HEK293T (cell line): ENCODE measurements at regions not wholly inside any gene's neighbourhood (a gene's known extent, or its start where the extent isn't known, plus 50 kb on each side); places are given as distances from the start of the nearest gene placed in this dataset.

Experiments used
- CTCF ChIA-PET: fragments of 350-600 bp; formaldehyde crosslinking; extraction: SDS; loops from one replicate; lab custom pipeline; 2021; ENCODE audit warnings: antibody characterized with exemption, inconsistent platforms; lab: Yijun Ruan, JAX
- POLR2A ChIA-PET: fragments of 350-600 bp; formaldehyde crosslinking; extraction: SDS; loops from one replicate; lab custom pipeline; 2020; ENCODE audit warnings: antibody characterized with exemption, inconsistent platforms; lab: Yijun Ruan, JAX
- DNase-seq: peaks from one replicate; pipeline ENCODE4 v3.0.0; 2012; ENCODE audit warnings: mixed read lengths; ENCODE audit errors: extremely low spot score
- ARNT ChIP-seq: fragments of 450-650 bp; IDR thresholded peaks from 2 replicates; pipeline ENCODE4 v1.6.1; 2017; ENCODE audit warnings: mild to moderate bottlenecking
- BHLHE40 ChIP-seq: fragments of 450-650 bp; IDR thresholded peaks from 2 replicates; pipeline ENCODE4 v1.6.1; 2016; ENCODE audit warnings: mild to moderate bottlenecking, moderate library complexity, borderline replicate concordance
- CTBP1 ChIP-seq: fragments of 450-650 bp; IDR thresholded peaks from 2 replicates; pipeline ENCODE4 v1.6.1; 2016; ENCODE audit warnings: borderline replicate concordance
- ELF4 ChIP-seq: fragments of 450-650 bp; IDR thresholded peaks from 2 replicates; pipeline ENCODE4 v1.6.1; 2017; ENCODE audit warnings: antibody characterized with exemption
- FOXA1 ChIP-seq: fragments of 450-650 bp; IDR thresholded peaks from 2 replicates; pipeline ENCODE4 v1.6.1; 2016; ENCODE audit warnings: mild to moderate bottlenecking
- FOXK2 ChIP-seq: fragments of 450-650 bp; IDR thresholded peaks from 2 replicates; pipeline ENCODE4 v1.6.1; 2016; ENCODE audit warnings: mild to moderate bottlenecking
- FOXM1 ChIP-seq: fragments of 450-650 bp; IDR thresholded peaks from 2 replicates; pipeline ENCODE4 v1.6.1; 2017; ENCODE audit warnings: mild to moderate bottlenecking, borderline replicate concordance
- HDGF ChIP-seq: fragments of 450-650 bp; IDR thresholded peaks from 2 replicates; pipeline ENCODE4 v1.6.1; 2017; ENCODE audit warnings: antibody characterized with exemption, borderline replicate concordance
- L3MBTL2 ChIP-seq: fragments of 450-650 bp; conservative IDR thresholded peaks from 2 replicates; pipeline ENCODE4 v1.6.1; 2016; ENCODE audit warnings: mild to moderate bottlenecking
- LEF1 ChIP-seq: fragments of 450-650 bp; IDR thresholded peaks from 2 replicates; pipeline ENCODE4 v1.6.1; 2017; ENCODE audit warnings: mild to moderate bottlenecking, borderline replicate concordance
- NFRKB ChIP-seq: fragments of 450-650 bp; IDR thresholded peaks from 2 replicates; pipeline ENCODE4 v1.6.1; 2016; ENCODE audit warnings: mild to moderate bottlenecking, moderate library complexity
- PKNOX1 ChIP-seq: fragments of 450-650 bp; IDR thresholded peaks from 2 replicates; pipeline ENCODE4 v1.6.1; 2016
- SP1 ChIP-seq: fragments of 450-650 bp; IDR thresholded peaks from 2 replicates; pipeline ENCODE4 v1.6.1; 2017
- SUZ12 ChIP-seq: fragments of 450-650 bp; IDR thresholded peaks from 2 replicates; pipeline ENCODE4 v1.6.1; 2016; ENCODE audit warnings: mild to moderate bottlenecking
- TARDBP ChIP-seq: fragments of 450-650 bp; IDR thresholded peaks from 2 replicates; pipeline ENCODE4 v1.6.1; 2016
- ZNF384 ChIP-seq: fragments of 450-650 bp; IDR thresholded peaks from 2 replicates; pipeline ENCODE4 v1.6.1; 2016

DNA sequence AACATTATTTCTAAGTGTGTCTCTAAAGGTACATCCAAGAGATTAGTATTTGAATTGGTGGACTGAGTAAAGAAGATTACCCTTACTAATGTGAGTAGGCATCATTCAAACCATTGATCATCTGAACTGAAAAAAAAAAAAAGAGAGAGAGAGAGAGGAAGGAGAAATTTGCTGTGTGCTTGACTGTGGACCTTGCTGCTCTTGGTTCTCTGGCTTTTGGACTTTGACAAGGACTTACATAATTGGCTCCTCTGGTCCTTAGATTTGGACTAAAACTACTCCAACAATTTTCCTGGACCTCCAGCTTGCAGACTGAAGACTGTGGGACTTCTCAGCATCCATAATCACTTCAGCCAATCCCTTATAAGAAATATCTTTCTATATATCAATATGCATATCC, 1091.9 kb upstream of the EDIL3 start:
- TF ChIP-seq FOXK2 = no peak
- TF ChIP-seq HDGF = no peak
- TF ChIP-seq ELF4 = no peak
- TF ChIP-seq CTBP1 = no peak
- no peak for TF ChIP-seq ARNT
- TF ChIP-seq L3MBTL2 = no peak
- TF ChIP-seq FOXM1 = no peak
- no peak for TF ChIP-seq FOXA1
- TF ChIP-seq LEF1 = no peak
- no peak for TF ChIP-seq TARDBP
- no peak for TF ChIP-seq SP1
- TF ChIP-seq BHLHE40 = no peak
- TF ChIP-seq SUZ12 = no peak
- TF ChIP-seq PKNOX1 = no peak
- no peak for TF ChIP-seq ZNF384
- TF ChIP-seq NFRKB = no peak

DNA sequence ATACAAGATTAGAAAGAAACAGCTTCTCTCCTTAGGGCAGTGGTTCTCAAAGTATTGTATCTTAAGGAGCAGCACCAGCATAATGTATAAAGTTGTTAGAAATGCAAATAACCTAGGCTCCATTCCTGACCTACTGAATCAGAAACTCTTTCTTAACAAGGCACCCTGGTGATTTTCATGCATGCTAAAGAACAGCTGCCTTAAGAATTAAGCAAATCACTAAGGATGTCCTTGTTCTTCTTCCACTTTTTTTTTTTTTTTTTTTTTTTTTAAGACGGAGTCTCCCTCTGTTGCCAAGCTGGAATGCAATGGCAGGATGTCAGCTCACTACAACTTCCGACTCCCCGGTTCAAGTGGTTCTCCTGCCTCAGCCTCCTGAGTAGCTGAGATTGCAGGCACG, 1095.2 kb upstream of the EDIL3 start:
- no peak for DNase-seq
- POLR2A ChIA-PET = no interaction called here
- TF ChIP-seq SUZ12 = no peak
- TF ChIP-seq TARDBP = no peak
- no peak for TF ChIP-seq LEF1
- no peak for TF ChIP-seq PKNOX1
- no peak for TF ChIP-seq NFRKB
- TF ChIP-seq ELF4 = no peak
- TF ChIP-seq SP1 = no peak
- TF ChIP-seq ARNT = no peak
- no peak for TF ChIP-seq FOXK2
- CTCF ChIA-PET = no interaction called here

More for the DNA sequence above, 1091.9 kb upstream of the EDIL3 start:
- DNase-seq = no peak
- CTCF ChIA-PET = interaction anchor here (0.7 kb wide), 1 partner anchor 600 kb away, joined by 6 read pairs; no protein-coding TSS in a partner anchor
- POLR2A ChIA-PET = no interaction called here

GRCh38 chr5:85484982-85485574, 1100.4 kb upstream of the EDIL3 start:
- CTCF ChIA-PET = no interaction called here

DNA sequence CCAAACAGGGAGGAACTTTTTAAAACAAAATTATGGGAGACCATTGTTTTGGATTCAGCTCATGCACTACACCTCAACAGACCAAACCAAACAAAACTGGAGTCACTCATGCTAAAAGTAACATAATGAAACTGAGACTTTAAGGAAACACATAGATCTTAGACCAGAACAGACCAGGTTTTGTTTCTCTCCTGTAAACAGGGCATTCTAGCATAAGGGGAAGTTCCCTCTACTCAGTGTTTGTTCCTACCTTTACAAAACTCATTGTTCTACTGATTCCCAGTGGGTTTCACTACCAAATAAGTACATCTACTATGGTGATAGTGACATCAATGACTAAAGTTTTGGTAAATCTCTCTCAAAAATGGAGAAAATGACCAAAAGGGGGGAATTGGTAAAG, 1103.6 kb upstream of the EDIL3 start:
- ChIA-PET CTCF (no interaction called here), POLR2A (no interaction called here)
- DNase-seq = no peak
- no peak for TF ChIP-seq FOXK2
- TF ChIP-seq ZNF384 = no peak

More at GRCh38 chr5:85484982-85485574, 1100.4 kb upstream of the EDIL3 start:
- POLR2A ChIA-PET = no interaction called here
- TF ChIP-seq SUZ12 (no peak), CTBP1 (no peak), L3MBTL2 (no peak), ELF4 (no peak), TARDBP (no peak), SP1 (no peak), FOXK2 (no peak), ZNF384 (no peak), FOXA1 (no peak), ARNT (no peak), NFRKB (no peak)
- DNase-seq = no peak

DNA sequence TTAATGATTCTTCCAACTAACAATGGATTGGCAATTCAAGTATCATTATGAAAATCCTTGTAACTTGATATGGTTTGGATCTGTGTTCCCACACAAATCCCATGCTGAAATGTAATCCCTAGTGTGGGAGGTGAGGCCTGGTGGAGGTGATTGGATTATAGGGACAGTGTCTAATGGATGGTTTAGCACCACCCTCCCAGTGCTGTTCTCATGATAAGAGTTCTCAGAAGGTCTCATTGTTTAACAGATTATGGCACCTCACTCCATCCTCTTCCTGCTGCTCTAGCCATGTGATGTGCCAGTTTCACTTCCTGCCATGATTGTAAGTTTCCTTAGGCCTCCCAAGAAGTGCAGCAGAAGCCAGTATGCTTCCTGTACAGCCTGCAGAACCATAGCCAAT, 1116.2 kb upstream of the EDIL3 start:
- TF ChIP-seq NFRKB (no peak), ZNF384 (no peak), TARDBP (no peak), FOXA1 (no peak), SP1 (no peak), ARNT (no peak), CTBP1 (no peak), FOXK2 (no peak), BHLHE40 (no peak), HDGF (no peak), ELF4 (no peak), PKNOX1 (no peak), LEF1 (no peak), L3MBTL2 (no peak), SUZ12 (no peak), FOXM1 (no peak)
- CTCF ChIA-PET = no interaction called here
- POLR2A ChIA-PET = no interaction called here
- no peak for DNase-seq

- no peak for DNase-seq
- ChIA-PET POLR2A (no interaction called here), CTCF (no interaction called here)
- TF ChIP-seq BHLHE40 (no peak), TARDBP (no peak), FOXA1 (no peak), L3MBTL2 (no peak), ZNF384 (no peak), CTBP1 (no peak), SUZ12 (no peak), LEF1 (no peak), NFRKB (no peak), FOXK2 (no peak), PKNOX1 (no peak), FOXM1 (no peak), SP1 (no peak), ELF4 (no peak), HDGF (no peak), ARNT (no peak)
Measured at GRCh38 chr5:85512896-85513295, 1104.8 kb upstream of the COX7C start.
